HG02759 (cell line): ENCODE measurements at regions not wholly inside any gene's neighbourhood (a gene's known extent, or its start where the extent isn't known, plus 50 kb on each side); places are given as distances from the start of the nearest gene placed in this dataset.

Experiments used
- ATAC-seq: cut with Tn5 transposase; IDR thresholded peaks from one replicate; pipeline ENCODE4 v1.9.1; 2021; ENCODE audit warnings: mild to moderate bottlenecking, moderate library complexity; ENCODE audit not compliant: unreplicated experiment

DNA sequence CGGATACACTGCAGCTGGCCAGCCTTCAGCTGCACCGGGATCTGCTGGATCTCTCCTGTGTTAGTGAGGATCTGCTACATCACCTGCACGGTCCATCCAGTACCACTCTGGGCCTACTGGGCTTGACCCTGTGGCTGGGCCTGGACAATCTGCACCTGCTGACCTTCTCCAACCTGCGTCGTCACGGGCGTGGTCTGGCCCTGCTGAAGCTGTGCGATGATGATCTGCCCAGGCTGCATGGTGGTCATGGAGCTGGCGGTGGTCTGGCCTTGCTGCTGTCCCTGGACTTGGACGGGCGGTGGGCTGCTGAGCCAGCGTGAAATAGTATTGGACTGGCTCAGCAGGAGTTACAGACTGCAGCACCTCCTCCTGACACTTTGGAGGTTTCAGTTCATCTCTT is 137.1 kb upstream of the GAS1 start:
- ATAC-seq, result no peak

DNA sequence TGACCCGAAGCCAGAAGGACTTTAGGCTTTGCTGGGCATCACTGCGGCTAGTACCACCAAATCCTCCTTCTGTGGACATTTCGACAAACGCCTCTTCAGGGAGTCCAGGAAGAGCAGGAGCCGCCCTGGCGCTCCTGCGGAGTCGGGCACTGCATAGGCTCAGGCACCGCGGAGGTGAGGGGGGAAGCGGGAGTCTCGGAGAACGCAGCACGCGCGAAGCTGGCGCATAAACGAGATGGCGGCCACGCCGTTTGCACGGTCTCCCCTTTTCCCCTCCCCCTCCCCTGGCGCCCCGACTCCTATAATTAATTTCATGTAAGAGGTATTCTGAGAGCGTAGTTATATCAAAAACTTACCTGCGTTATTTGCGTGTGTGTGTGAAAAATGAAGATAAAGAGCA is 137.8 kb upstream of the GAS1 start:
- no peak for ATAC-seq

- ATAC-seq, result no peak
Measured at GRCh38 chr9:87085521-87085920, 138.2 kb upstream of the GAS1 start.

DNA sequence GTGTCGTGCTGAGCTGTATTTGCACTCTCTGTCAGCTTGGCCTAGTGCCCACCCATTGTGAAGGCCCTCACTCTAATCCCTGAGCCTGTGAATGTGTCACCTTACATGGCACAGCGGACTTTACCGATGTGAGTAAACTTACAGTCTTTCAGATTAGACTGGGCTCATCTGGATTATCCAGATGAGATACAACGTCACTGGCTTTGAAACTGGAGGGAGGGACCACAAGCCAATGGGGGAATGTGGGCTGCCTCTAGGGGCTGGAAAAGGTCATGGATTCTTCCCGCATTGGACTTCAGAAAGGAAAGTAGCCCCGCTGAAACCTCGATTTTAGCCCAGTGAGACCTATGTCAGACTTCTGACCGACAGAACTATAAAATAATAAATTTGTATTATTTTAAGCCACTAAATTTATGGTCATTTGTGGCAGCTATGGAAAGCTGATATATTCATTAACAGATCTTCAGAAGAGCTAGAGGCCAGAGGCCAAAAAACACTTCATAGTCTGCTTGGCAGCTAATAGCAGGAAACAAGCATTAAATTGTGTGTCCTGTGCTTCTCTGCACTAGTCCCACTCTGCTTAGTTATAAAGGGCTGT is 139.0 kb upstream of the GAS1 start:
- ATAC-seq, result no peak

- ATAC-seq, result no peak
Measured at GRCh38 chr9:87087197-87087596, 139.9 kb upstream of the GAS1 start.

DNA sequence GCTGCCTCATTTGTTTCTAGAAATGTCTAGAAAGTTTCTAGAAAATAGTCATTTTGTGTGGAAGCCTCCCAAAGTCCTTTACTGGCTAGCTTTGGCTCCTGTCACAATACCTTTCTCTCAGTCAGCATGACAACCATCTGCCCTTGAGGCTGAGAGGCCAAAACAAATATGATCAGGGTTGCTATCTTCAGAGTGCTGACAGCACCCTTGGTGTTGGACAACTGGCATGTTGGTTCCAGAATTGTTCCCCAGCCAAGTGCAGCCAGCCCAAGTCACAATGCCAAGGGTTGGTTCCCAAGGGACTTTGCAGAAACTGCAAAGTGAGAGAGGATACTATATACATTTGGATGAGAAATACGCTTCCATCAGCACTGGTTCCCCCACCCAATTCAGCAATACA is 140.9 kb upstream of the GAS1 start:
- no peak for ATAC-seq

GRCh38 chr9:87088621-87089365 is 141.5 kb upstream of the GAS1 start:
- ATAC-seq, result no peak

GRCh38 chr9:87089506-87089905 is 142.2 kb upstream of the GAS1 start:
- no peak for ATAC-seq

- no peak for ATAC-seq
Measured at GRCh38 chr9:87089929-87090328, 142.6 kb upstream of the GAS1 start.

DNA sequence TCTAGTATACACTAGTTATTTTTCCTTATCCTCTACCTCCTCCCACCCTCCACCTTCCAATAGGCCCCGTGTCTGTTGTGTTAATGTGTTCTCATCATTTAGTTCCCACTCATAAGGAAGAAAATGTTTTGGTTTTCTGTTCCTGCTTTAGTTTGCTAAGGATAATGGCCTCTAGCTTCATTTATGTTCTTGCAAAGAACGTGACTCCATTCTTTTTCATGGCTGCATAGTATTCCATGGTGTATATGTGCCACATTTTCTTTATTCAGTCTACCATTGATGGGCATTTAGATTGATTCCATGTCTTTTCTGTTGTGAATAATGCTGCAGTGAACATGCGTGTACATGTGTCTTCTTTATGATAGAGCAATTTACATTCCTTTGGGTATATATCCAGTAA is 146.5 kb upstream of the GAS1 start:
- no peak for ATAC-seq

GRCh38 chr9:87095951-87096350 is 148.6 kb upstream of the GAS1 start:
- no peak for ATAC-seq

DNA sequence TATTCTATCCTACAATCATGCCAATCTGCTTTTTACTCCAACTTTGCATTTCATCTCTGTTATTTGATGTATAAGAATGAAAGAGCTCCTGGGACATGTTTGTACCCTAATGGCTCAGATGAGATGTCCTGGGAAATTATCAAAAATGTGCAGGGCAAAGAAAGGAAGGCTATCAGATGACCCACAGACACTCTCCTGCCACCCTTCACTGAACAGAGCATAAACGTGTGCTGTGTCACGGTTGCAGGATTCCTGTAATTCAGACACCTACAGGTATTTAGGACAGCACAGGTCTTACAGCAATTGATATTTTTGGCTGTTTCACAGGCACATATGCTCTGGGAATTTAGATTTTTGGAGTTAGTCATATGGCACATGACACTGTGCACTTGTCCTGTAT is 149.2 kb upstream of the GAS1 start:
- ATAC-seq, result no peak

DNA sequence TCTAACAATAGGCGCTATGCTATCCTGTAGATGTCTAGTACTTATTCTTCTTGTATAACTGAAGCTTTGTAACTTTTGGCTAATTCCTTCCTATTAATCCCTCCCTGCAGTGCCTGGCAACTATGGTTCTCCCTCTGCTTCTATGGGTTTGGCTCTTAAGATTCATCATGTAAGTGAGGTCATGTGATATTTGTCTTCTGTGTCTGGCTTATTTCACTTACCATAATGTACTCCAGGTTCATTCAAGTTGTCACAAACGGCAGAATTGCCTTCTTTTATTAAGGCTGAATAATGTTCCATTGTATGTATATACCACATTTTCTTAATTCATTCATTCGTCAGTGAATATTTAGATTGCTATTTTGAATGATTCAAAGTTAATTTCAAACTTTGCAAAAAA is 149.9 kb upstream of the GAS1 start:
- ATAC-seq, result no peak

DNA sequence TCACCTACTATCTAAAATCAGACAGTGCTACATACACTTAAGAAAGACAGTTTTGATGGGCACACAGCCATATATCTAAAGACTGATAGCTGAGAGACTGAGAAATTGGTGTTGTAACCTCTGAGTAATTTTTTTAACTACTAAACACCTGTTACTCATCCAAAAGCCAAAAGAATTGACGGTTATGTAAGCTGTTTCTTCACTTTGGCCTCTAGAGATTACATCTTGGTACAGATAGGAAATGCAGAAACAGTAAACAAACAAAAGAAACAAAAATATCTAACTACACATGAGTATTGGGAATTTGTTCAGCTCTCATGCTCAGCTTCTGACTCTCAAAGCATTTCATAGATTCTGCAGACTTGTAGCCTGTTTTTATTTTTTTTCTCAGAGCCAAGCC is 152.1 kb upstream of the GAS1 start:
- ATAC-seq, result no peak

DNA sequence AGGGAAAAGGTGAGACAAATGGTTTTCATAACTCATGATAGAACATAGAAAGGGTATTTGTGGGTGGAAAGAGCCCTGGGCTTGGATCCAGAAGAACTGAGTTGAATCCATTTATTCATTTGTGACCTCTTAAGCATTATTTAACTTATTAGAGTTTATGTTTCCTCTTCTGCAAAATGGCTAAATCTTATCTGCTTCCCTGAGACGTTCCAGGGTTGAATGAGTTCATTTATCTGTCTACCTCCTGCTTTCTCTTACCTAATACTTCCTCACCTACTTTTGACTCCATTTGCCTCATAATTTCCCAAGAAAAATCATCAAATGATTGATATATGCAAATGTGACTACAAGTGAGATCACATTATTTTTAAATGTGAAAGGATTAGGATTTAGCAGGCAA is 152.7 kb upstream of the GAS1 start:
- ATAC-seq, result no peak

GRCh38 chr9:87102126-87102525 is 154.8 kb upstream of the GAS1 start:
- no peak for ATAC-seq

GRCh38 chr9:87107072-87107471 is 159.8 kb upstream of the GAS1 start:
- ATAC-seq, result no peak

GRCh38 chr9:87108661-87109060 is 161.4 kb upstream of the GAS1 start:
- ATAC-seq, result no peak

- ATAC-seq, result no peak
Measured at GRCh38 chr9:87109231-87109631, 161.9 kb upstream of the GAS1 start.

DNA sequence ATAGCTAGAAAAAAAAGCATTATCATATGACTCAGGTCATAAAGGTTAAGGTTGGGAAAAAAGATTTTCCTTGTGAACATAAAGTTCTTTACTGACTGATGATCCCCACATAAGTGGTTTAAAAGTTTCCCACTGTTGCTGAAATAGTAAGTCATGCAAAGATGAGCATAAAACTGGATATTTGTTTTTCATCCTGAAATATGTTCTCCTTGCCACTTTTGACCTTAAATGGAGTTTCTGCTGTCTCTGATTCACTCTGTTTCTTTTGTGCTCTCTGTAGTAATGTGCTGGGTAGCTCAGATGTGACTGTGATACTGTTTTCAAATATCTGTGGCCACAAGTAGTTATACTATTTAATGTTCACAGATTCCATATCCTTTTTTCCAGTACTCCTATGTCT is 162.5 kb upstream of the GAS1 start:
- no peak for ATAC-seq

GRCh38 chr9:87111010-87111409 is 163.7 kb upstream of the GAS1 start:
- ATAC-seq, result no peak

DNA sequence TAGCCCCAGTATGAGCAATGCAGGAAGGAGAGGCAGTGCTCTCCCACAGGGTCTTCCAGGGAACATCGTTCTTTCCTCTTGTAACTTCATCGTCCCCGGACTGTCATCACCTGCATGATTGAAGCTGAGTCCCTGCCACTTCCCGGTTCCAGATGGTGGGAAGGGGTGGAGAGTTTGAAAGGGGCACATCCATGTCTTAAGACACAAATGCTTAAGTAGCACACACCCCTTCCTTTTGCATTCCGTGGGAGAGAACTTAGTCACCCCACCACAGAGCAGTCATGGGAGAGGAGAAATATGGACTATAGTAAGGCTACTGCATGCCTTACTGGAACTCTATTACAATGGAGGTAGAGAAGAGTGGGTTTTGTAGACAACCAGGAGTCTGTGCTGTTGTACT is 165.3 kb upstream of the GAS1 start:
- ATAC-seq, result no peak

- no peak for ATAC-seq
Measured at GRCh38 chr9:87113874-87114273, 166.6 kb upstream of the GAS1 start.
